Body of pancreas (tissue), 4 donors: ENCODE measurements at regions not wholly inside any gene's neighbourhood (a gene's known extent, or its start where the extent isn't known, plus 50 kb on each side); places are given as distances from the start of the nearest gene placed in this dataset.

Experiments used
- ATAC-seq: fragments of 150-250 bp; one replicate; pipeline ENCODE4 v1.9.1; 2016
- DNase-seq, 4 donors: peaks; one replicate each; pipeline ENCODE4 v3.0.0-alpha.2; 2019
- H3K27ac ChIP-seq, 4 donors: fragments of 200-600 bp; sonication (generic); 1 replicate in 3 of 4; 2 replicates in 1 of 4; pipeline versions ENCODE4 v1.5.1 to v1.6.1; 2016 to 2019; ENCODE audit warnings: mild to moderate bottlenecking in 1 of 4, mixed read lengths in 1 of 4, moderate library complexity in 1 of 4
- H3K27me3 ChIP-seq, 2 donors: fragments of 200-600 bp; sonication (generic); one replicate each; pipeline ENCODE4 v1.6.0; 2016; ENCODE audit warnings: mild to moderate bottlenecking in 1 of 2
- H3K36me3 ChIP-seq, 2 donors: fragments of 200-600 bp; sonication (generic); replicated peaks in 1 of 2; 2 replicates each; pipeline ENCODE4 v1.5.1; 2016; ENCODE audit warnings: low read depth in 2 of 2; ENCODE audit not compliant: insufficient read depth in 1 of 2
- H3K4me1 ChIP-seq: fragments of 200-600 bp; sonication (generic); one replicate; pipeline ENCODE4 v1.6.0; 2016
- H3K4me3 ChIP-seq, 2 donors: fragments of 200-600 bp; sonication (generic); 1 replicate in 1 of 2; 2 replicates in 1 of 2; pipeline ENCODE4 v1.5.1; 2016 to 2019
- H3K9me3 ChIP-seq, 3 donors: fragments of 200-600 bp; sonication (generic); 1 replicate in 2 of 3; 2 replicates in 1 of 3; pipeline ENCODE4 v1.5.1; 2016
- POLR2A ChIP-seq, 3 donors: fragments of 450-650 bp; IDR thresholded peaks; one replicate each; pipeline ENCODE4 v1.6.1; 2016; ENCODE audit warnings: antibody characterized with exemption in 3 of 3, mild to moderate bottlenecking in 2 of 3
- WGBS, 2 donors: methylation state at CpG; one replicate each; pipeline ENCODE4 v1.1.5; 2017; 5-methylcytosine and 5-hydroxymethylcytosine counted together
- intact Hi-C: fragments of 100-400 bp; cut with DNase I; formaldehyde crosslinking; loops from one replicate; pipeline ENCODE4 v1.15.1; 2023
- TF ChIP-seq, protein P1 (sequence below), 7 experiments: fragments of 450-650 bp in 4 of 7; fragments of 200-600 bp in 3 of 7; sonication (generic) in 3 of 7; IDR thresholded peaks; one replicate each; pipeline ENCODE4 v1.5.1; 2016 to 2019; ENCODE audit warnings: antibody characterized with exemption in 7 of 7

DNA sequence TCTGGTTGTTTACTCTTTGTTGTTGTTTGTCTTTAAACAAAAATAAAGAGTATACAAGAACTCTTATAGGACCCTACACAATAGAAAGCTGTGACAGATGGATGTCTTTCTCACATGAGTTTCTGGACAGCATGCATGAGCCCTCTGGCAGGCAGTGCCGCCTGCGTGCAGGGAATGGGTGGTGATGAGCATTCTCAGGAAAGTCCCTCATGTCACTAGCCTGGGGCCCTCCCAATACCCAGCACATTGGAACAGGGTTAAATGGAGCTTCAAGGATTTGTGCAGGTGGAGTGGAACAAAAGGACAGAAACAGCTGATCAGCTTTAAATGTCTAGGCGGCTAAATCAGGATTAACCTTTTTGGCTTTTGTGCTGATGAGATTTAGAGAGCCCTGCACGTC lies 181.0 kb upstream of the CD180 start:
- Histone ChIP-seq H3K27ac (no peak overlapping the region), H3K36me3 (no peaks in the 10 kb centered on the region), H3K4me3 (no peak overlapping the region), H3K9me3 (no peaks in the 10 kb centered on the region), H3K27me3 (no peaks in the 10 kb centered on the region), H3K4me1 (no peaks in the 10 kb centered on the region)
- 74 to 85% methylated on average over 4 of the region's 4 CpGs for WGBS, 2 donors
- no peak for DNase-seq
- no peak for ATAC-seq
- TF ChIP-seq POLR2A (IDR thresholded peaks at IDR 0.05): no peak
- TF ChIP-seq, protein P1, sequence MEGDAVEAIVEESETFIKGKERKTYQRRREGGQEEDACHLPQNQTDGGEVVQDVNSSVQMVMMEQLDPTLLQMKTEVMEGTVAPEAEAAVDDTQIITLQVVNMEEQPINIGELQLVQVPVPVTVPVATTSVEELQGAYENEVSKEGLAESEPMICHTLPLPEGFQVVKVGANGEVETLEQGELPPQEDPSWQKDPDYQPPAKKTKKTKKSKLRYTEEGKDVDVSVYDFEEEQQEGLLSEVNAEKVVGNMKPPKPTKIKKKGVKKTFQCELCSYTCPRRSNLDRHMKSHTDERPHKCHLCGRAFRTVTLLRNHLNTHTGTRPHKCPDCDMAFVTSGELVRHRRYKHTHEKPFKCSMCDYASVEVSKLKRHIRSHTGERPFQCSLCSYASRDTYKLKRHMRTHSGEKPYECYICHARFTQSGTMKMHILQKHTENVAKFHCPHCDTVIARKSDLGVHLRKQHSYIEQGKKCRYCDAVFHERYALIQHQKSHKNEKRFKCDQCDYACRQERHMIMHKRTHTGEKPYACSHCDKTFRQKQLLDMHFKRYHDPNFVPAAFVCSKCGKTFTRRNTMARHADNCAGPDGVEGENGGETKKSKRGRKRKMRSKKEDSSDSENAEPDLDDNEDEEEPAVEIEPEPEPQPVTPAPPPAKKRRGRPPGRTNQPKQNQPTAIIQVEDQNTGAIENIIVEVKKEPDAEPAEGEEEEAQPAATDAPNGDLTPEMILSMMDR (IDR thresholded peaks at IDR 0.05): no peak
- intact Hi-C loops: no loop called here

DNA sequence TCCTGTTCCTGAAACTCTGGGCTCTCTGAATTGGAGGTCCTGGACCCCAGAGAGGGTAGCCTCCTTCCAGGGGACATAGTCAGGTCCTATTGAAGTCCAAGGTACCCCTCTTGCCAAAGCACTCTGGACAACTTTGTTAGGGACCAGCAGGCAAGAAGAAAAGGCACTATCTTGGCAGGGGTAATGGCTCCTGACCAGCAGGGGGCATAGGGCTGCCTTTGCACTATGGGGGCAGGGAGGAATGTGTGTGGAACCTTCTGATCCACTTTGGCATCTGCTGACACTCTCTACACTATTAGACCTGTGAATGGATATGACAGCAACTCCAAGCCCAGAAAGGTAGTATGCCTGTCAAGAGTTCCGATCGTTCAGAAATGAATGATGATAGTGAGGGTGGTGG lies 179.0 kb upstream of the CD180 start:
- Histone ChIP-seq H3K36me3 (no peaks in the 10 kb centered on the region), H3K4me3 (no peak overlapping the region), H3K27ac (no peak overlapping the region), H3K27me3 (no peaks in the 10 kb centered on the region), H3K9me3 (no peaks in the 10 kb centered on the region), H3K4me1 (no peaks in the 10 kb centered on the region)
- intact Hi-C loops: no loop called here
- 79 to 91% methylated on average over 2 of the region's 2 CpGs for WGBS, 2 donors
- no peak for DNase-seq
- ATAC-seq: no peak
- TF ChIP-seq POLR2A (IDR thresholded peaks at IDR 0.05): no peak
- TF ChIP-seq, protein P1 (IDR thresholded peaks at IDR 0.05): no peak

DNA sequence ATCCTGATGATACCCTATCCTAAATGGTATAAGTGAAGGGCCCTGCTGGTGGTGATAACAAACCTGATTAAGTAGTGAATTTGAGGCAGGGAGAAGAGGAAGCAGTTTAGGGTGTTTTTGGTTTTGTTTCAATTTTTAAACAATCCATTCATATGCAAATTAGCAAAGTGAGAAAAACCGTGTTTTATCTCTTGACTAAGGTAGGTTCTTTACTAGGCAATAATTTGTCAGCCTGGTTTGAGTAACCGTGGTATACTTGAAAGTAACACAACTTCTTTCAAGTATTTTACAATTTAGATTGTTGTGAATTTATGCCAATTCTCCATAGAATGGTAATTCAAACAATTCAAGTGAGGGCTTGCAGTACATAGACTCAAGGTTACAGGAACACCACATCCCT lies 177.8 kb upstream of the CD180 start:
- no peak overlapping the region for H3K27ac ChIP-seq
- H3K4me3 ChIP-seq: no peak overlapping the region
- no peaks in the 10 kb centered on the region for H3K36me3 ChIP-seq
- 48 to 52% methylated on average over 2 of the region's 2 CpGs for WGBS, 2 donors
- intact Hi-C loops: no loop called here
- ATAC-seq: no peak
- no peaks in the 10 kb centered on the region for H3K4me1 ChIP-seq
- no peaks in the 10 kb centered on the region for H3K9me3 ChIP-seq
- DNase-seq: no peak
- TF ChIP-seq POLR2A (IDR thresholded peaks at IDR 0.05): no peak
- TF ChIP-seq, protein P1 (IDR thresholded peaks at IDR 0.05): no peak
- H3K27me3 ChIP-seq: no peaks in the 10 kb centered on the region

DNA sequence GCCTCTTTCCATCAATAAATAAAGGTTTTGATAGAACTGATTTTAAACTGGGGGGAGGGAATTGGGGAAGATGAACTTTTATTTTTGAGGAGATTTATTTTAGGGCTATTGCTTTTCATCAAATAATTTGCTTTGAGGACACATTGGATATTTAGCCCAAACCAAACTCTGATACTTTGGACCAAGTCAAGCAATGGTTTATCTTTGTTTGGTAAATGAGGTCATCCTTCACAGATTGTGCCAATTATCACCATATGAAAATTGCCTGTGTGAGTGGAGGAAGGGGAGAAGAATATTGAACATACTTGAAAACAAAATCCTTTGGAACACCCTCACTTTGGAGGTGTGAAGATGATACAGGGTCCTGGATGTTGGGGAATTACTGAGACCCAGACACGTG lies 176.9 kb upstream of the CD180 start:
- 29 to 58% methylated on average over 1 of the region's 1 CpG for WGBS, 2 donors
- Histone ChIP-seq H3K27ac (no peak overlapping the region), H3K9me3 (no peaks in the 10 kb centered on the region), H3K4me3 (no peak overlapping the region), H3K4me1 (no peaks in the 10 kb centered on the region), H3K36me3 (no peaks in the 10 kb centered on the region), H3K27me3 (no peaks in the 10 kb centered on the region)
- intact Hi-C loops: no loop called here
- no peak for DNase-seq
- TF ChIP-seq POLR2A (IDR thresholded peaks at IDR 0.05): no peak
- TF ChIP-seq, protein P1 (IDR thresholded peaks at IDR 0.05): no peak
- no peak for ATAC-seq

DNA sequence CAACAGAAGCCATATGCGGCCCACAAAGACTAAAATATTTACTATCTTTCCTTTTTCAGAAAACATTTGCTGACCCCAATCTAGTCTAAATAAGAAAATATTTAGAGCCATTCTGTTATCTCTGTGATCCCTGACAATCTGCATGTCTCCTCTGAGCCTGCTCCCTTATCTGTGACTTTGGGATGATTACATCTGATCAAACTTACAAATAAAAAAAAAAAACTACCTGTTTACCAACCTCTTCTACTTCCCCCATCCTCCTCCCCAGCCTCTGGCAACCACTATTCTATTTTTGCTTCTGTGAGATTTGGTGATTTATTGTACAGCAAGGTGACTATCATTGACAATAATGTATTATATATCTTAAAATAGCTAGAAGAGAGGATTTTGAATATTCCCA lies 176.3 kb upstream of the CD180 start:
- Histone ChIP-seq H3K9me3 (no peaks in the 10 kb centered on the region), H3K4me3 (no peak overlapping the region), H3K27me3 (no peaks in the 10 kb centered on the region), H3K4me1 (no peaks in the 10 kb centered on the region), H3K27ac (no peak overlapping the region), H3K36me3 (no peaks in the 10 kb centered on the region)
- intact Hi-C loops: no loop called here
- DNase-seq (no peak), ATAC-seq (no peak)
- no peak for TF ChIP-seq POLR2A (IDR thresholded peaks at IDR 0.05)
- TF ChIP-seq, protein P1 (IDR thresholded peaks at IDR 0.05): no peak
- 64% methylated on average over 1 of the region's 1 CpG for WGBS, 2 donors
